ENCODE measurements at regions not wholly inside any gene's neighbourhood (a gene's known extent, or its start where the extent isn't known, plus 50 kb on each side); places are given as distances from the start of the nearest gene placed in this dataset.

- Histone ChIP-seq H3K27me3 (ENCODE audit: control insufficient read depth, insufficient read depth, low read length) (no peaks in the 10 kb centered on the region), H3K4me2 (ENCODE audit: low read length) (no peak overlapping the region), H3K36me3 (ENCODE audit: control insufficient read depth, insufficient read depth, low read length) (no peaks in the 10 kb centered on the region), H3K79me2 (no peaks in the 10 kb centered on the region), H3K9me3 (ENCODE audit: control insufficient read depth, low read length) (no peaks in the 10 kb centered on the region), H2AFZ (no peak overlapping the region), H3K4me1 (no peaks in the 10 kb centered on the region), H3K27ac (no peak overlapping the region), H3K9ac (no peak overlapping the region), H3K4me3 (ENCODE audit: low read depth, low read length) (no peak overlapping the region)
- no peak for TF ChIP-seq CTCF (IDR thresholded peaks at IDR 0.05)
Measured at GRCh38 chr20:50245498-50246366, 55.1 kb downstream of the CEBPB start.

DNA sequence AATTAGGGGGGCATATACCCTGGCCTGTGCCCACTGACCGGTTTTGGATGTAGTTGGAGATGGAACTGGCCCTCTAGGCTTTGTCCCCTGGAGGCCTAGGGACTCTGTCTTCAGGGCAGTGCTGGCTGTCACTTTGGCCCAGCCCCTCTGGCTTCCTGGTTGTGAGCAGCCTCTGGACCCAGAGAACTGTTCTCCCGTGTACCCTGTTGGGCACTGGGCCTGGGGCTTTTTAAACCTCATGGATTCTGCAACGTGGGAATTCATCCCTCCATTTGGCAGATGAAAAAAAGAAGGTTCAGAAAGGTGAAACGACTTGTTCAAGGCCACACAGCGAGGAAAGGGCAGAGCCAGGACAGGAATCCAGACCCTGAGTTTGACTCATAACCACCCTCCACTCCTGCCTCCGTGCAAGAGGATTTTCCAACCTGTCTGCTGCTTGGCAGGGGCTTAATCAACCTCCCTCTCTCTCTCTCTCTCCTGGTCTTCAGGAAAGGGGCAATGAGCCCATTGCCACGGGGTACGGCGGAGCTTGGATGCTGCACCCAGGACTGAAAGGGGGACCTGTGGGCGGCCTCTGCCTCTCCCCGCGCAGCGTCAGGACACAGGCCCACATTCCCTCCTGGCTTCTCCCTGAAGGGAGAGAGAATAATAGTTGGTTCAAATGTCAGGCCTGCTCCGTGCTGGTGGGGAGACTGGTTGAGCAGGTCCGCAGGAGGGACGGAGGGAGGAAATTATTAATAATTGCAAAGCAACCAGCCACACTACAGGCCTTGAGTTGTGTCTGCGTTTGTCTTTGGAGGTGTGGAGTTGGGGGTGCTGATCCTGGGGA, 56.0 kb downstream of the CEBPB start:
- H3K4me1 ChIP-seq = no peaks in the 10 kb centered on the region
- H3K27me3 ChIP-seq (ENCODE audit: control insufficient read depth, insufficient read depth, low read length) = no peaks in the 10 kb centered on the region
- H3K4me2 ChIP-seq (ENCODE audit: low read length) = no peak overlapping the region
- no peak overlapping the region for H3K4me3 ChIP-seq (ENCODE audit: low read depth, low read length)
- H3K9ac ChIP-seq = no peak overlapping the region
- TF ChIP-seq CTCF (IDR thresholded peaks at IDR 0.05) = no peak
- no peak overlapping the region for H2AFZ ChIP-seq
- H3K79me2 ChIP-seq = no peaks in the 10 kb centered on the region
- H3K9me3 ChIP-seq (ENCODE audit: control insufficient read depth, low read length) = no peaks in the 10 kb centered on the region
- H3K27ac ChIP-seq = no peak overlapping the region
- no peaks in the 10 kb centered on the region for H3K36me3 ChIP-seq (ENCODE audit: control insufficient read depth, insufficient read depth, low read length)

DNA sequence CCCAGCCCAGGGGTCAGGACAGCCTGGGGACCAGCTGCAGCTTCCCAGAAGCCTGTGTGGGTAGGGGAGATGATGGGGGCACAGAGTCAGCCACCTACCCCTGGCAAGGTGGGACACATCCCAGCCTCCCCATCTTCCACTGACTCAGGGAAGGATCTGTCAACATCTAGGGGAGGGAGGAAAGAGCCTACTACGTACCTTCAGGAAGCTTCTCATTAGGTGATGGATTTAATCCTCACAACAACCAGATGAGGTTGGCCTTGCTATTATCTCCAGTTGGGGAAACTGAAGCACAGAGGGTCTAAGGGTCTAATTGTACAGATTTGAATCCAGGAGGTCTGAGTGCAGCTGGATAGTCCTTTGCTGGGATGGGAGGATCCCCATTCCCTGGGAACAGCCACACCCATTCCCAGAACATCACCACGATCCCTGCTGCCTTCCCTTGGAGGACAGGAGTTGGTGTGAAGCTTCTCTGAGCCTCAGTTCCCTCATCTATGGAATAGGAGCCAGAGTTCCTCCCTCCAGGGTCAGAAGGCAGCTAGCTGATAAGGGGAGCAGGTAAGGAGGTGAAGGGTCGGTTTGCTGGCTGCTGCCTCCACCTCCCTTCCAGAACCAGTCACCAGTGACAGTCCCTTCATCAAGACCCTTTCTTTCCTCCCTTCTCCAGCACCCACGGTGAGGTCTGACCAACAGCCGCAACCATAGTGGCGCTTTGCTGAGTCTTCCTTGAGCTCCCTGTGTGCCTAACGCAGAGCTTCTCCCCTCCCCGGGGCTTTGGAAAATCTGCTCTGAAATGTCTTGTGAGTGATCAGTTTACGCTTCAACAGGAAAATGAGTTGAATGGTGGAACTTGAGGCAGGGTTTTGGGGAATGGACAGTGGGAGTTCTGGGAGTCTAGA, 56.8 kb downstream of the CEBPB start:
- no peak overlapping the region for H3K4me3 ChIP-seq (ENCODE audit: low read depth, low read length)
- H3K27me3 ChIP-seq (ENCODE audit: control insufficient read depth, insufficient read depth, low read length) = no peaks in the 10 kb centered on the region
- no peak overlapping the region for H3K4me2 ChIP-seq (ENCODE audit: low read length)
- H2AFZ ChIP-seq = no peak overlapping the region
- no peaks in the 10 kb centered on the region for H3K79me2 ChIP-seq
- no peaks in the 10 kb centered on the region for H3K36me3 ChIP-seq (ENCODE audit: control insufficient read depth, insufficient read depth, low read length)
- TF ChIP-seq CTCF (IDR thresholded peaks at IDR 0.05) = no peak
- H3K27ac ChIP-seq = no peak overlapping the region
- no peaks in the 10 kb centered on the region for H3K4me1 ChIP-seq
- no peaks in the 10 kb centered on the region for H3K9me3 ChIP-seq (ENCODE audit: control insufficient read depth, low read length)
- no peak overlapping the region for H3K9ac ChIP-seq

DNA sequence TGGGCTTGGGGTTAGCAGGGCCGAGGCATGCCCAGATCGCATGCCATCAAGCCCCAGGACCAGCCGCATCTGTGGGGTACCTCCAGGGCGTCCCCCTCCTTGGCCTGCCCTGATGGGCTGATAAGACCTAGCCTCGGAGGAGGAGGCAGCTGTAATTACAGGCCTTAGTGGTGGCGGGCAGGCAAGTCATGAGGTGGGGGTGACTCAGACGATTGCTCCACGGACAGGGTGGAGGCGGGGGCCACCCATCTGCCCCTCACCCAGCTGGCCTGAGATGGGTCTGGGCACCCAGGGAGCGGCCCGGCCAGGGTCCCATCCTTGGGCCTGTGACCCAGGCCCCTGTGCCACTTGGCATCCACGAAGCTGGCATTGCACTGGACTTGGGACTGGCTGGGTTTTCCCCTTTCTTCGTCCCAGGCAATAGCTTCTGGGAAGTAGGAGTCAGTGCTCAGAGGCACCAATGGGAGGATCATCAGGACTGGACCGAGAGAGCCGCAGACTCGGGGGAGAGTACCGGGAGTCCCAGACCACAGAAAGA, 57.5 kb downstream of the CEBPB start:
- H3K9me3 ChIP-seq (ENCODE audit: control insufficient read depth, low read length) = no peaks in the 10 kb centered on the region
- H2AFZ ChIP-seq = no peak overlapping the region
- H3K36me3 ChIP-seq (ENCODE audit: control insufficient read depth, insufficient read depth, low read length) = no peaks in the 10 kb centered on the region
- no peaks in the 10 kb centered on the region for H3K79me2 ChIP-seq
- H3K27me3 ChIP-seq (ENCODE audit: control insufficient read depth, insufficient read depth, low read length) = no peaks in the 10 kb centered on the region
- no peak overlapping the region for H3K27ac ChIP-seq
- no peak overlapping the region for H3K9ac ChIP-seq
- no peak overlapping the region for H3K4me3 ChIP-seq (ENCODE audit: low read depth, low read length)
- no peak overlapping the region for H3K4me2 ChIP-seq (ENCODE audit: low read length)
- TF ChIP-seq CTCF (IDR thresholded peaks at IDR 0.05) = no peak
- no peaks in the 10 kb centered on the region for H3K4me1 ChIP-seq

Data from parathyroid adenoma (tissue), 2 donors.